Nephron (organoid): ENCODE measurements at regions not wholly inside any gene's neighbourhood (a gene's known extent, or its start where the extent isn't known, plus 50 kb on each side); places are given as distances from the start of the nearest gene placed in this dataset.

Experiments
- H3K27ac Mint-ChIP-seq, 3 experiments: 2 replicates each; pipeline ENCODE4 v1.8.0; 2020; ENCODE audit warnings: mixed read lengths in 3 of 3, mild to moderate bottlenecking in 2 of 3, moderate library complexity in 1 of 3
- H3K27me3 Mint-ChIP-seq: 2 replicates; pipeline ENCODE4 v1.8.0; 2021; ENCODE audit warnings: low read depth, mild to moderate bottlenecking, moderate library complexity, mixed read lengths
- H3K36me3 Mint-ChIP-seq: 2 replicates; pipeline ENCODE4 v1.8.0; 2020; ENCODE audit warnings: low read depth, mixed read lengths
- H3K4me1 Mint-ChIP-seq: 2 replicates; pipeline ENCODE4 v1.8.0; 2020; ENCODE audit warnings: mixed read lengths
- H3K4me3 Mint-ChIP-seq, 3 experiments: 2 replicates each; pipeline ENCODE4 v1.8.0; 2020; ENCODE audit warnings: mild to moderate bottlenecking in 3 of 3, mixed read lengths in 3 of 3, moderate library complexity in 2 of 3
- H3K9me3 Mint-ChIP-seq: 2 replicates; pipeline ENCODE4 v1.8.0; 2020; ENCODE audit warnings: mixed read lengths
- CTCF ChIP-seq, 3 experiments: fragments of 200-600 bp; sonication (generic); IDR thresholded peaks; one replicate each; pipeline ENCODE4 v1.5.0; 2021; ENCODE audit warnings: antibody characterized with exemption in 3 of 3; ENCODE audit not compliant: unreplicated experiment in 3 of 3

- TF ChIP-seq CTCF (IDR thresholded peaks at IDR 0.05; ENCODE audit: unreplicated experiment in 3 of 3): no peak
- Mint-ChIP-seq H3K27me3 (no peaks in the 10 kb centered on the region), H3K27ac (no peak overlapping the region)
Measured at GRCh38 chr20:41865938-41866337, 247.8 kb upstream of the CHD6 start.

GRCh38 chr20:41862476-41862875, 244.3 kb upstream of the CHD6 start:
- no peaks in the 10 kb centered on the region for H3K27me3 Mint-ChIP-seq
- no peaks in the 10 kb centered on the region for H3K4me1 Mint-ChIP-seq
- peaks cover 12% of the 10 kb centered on the region for H3K9me3 Mint-ChIP-seq
- no peak for TF ChIP-seq CTCF (IDR thresholded peaks at IDR 0.05; ENCODE audit: unreplicated experiment in 3 of 3)
- no peak overlapping the region for H3K4me3 Mint-ChIP-seq
- no peaks in the 10 kb centered on the region for H3K36me3 Mint-ChIP-seq
- H3K27ac Mint-ChIP-seq: no peak overlapping the region

More at GRCh38 chr20:41865938-41866337, 247.8 kb upstream of the CHD6 start:
- Mint-ChIP-seq H3K4me3 (no peak overlapping the region), H3K4me1 (no peaks in the 10 kb centered on the region), H3K9me3 (peaks cover 22% of the 10 kb centered on the region), H3K36me3 (no peaks in the 10 kb centered on the region)

- Mint-ChIP-seq H3K9me3 (peaks cover 10% of the 10 kb centered on the region), H3K27ac (no peak overlapping the region), H3K36me3 (no peaks in the 10 kb centered on the region), H3K4me1 (no peaks in the 10 kb centered on the region), H3K4me3 (no peak overlapping the region), H3K27me3 (no peaks in the 10 kb centered on the region)
- TF ChIP-seq CTCF (IDR thresholded peaks at IDR 0.05; ENCODE audit: unreplicated experiment in 3 of 3): no peak
Measured at GRCh38 chr20:41861772-41862422, 243.7 kb upstream of the CHD6 start.

GRCh38 chr20:41854765-41855164, 236.6 kb upstream of the CHD6 start:
- H3K4me3 Mint-ChIP-seq: no peak overlapping the region
- H3K27ac Mint-ChIP-seq: no peak overlapping the region
- TF ChIP-seq CTCF (IDR thresholded peaks at IDR 0.05; ENCODE audit: unreplicated experiment in 3 of 3): no peak
- H3K36me3 Mint-ChIP-seq: no peaks in the 10 kb centered on the region
- no peaks in the 10 kb centered on the region for H3K4me1 Mint-ChIP-seq
- H3K9me3 Mint-ChIP-seq: peaks cover 9% of the 10 kb centered on the region
- H3K27me3 Mint-ChIP-seq: peaks cover 10% of the 10 kb centered on the region

- Mint-ChIP-seq H3K9me3 (peaks cover 7% of the 10 kb centered on the region), H3K4me1 (no peaks in the 10 kb centered on the region), H3K27me3 (peaks cover 10% of the 10 kb centered on the region), H3K36me3 (no peaks in the 10 kb centered on the region), H3K4me3 (no peak overlapping the region), H3K27ac (no peak overlapping the region)
- TF ChIP-seq CTCF (IDR thresholded peaks at IDR 0.05; ENCODE audit: unreplicated experiment in 3 of 3): no peak
Measured at GRCh38 chr20:41853806-41854205, 235.6 kb upstream of the CHD6 start.

GRCh38 chr20:41848180-41848579, 230.0 kb upstream of the CHD6 start:
- Mint-ChIP-seq H3K4me3 (no peak overlapping the region), H3K4me1 (no peaks in the 10 kb centered on the region), H3K27ac (no peak overlapping the region), H3K36me3 (no peaks in the 10 kb centered on the region), H3K27me3 (peaks cover 7% of the 10 kb centered on the region), H3K9me3 (no peaks in the 10 kb centered on the region)
- TF ChIP-seq CTCF (IDR thresholded peaks at IDR 0.05; ENCODE audit: unreplicated experiment in 3 of 3): no peak
